ENCODE measurements at regions not wholly inside any gene's neighbourhood (a gene's known extent, or its start where the extent isn't known, plus 50 kb on each side); places are given as distances from the start of the nearest gene placed in this dataset.
A peak's percentile ranks its signal among the peaks of the same experiment; 100 is the strongest.

DNA sequence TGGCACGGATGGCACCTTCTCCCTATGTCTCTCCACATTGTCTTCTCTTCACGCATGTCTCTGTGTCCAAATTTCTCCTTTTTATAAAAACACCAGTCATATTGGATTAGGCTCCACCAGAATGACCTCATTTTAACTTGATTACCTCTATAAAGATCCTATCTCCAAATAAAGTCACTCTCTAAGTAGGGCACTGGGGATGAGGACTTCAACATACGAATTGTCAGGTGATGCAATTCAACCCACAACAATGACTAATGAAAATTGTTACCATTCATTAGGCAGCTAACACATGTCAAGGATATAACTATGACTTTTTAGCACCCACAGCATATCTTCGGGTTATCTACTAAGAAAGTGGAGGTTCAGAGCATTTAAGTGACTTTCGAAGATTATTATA lies 55.5 kb upstream of the USP47 start:
- DNase-seq (no peak), ATAC-seq (ENCODE audit: low FRiP score in 2 of 2) (no peak)
- H3K9me3 ChIP-seq = no peaks in the 10 kb centered on the region
- H3K27me3 ChIP-seq = no peaks in the 10 kb centered on the region
- H3K4me1 ChIP-seq = peaks cover 0 to 7% (median 3%) of the 10 kb centered on the region in 4 donors
- H3K36me3 ChIP-seq = no peaks in the 10 kb centered on the region
- H3K27ac ChIP-seq = no peak overlapping the region
- H3K4me3 ChIP-seq = no peak overlapping the region
- no peak for TF ChIP-seq POLR2A (IDR thresholded peaks at IDR 0.05)
- TF ChIP-seq EP300 (IDR thresholded peaks at IDR 0.05) = no peak
- no peak for TF ChIP-seq POLR2AphosphoS5 (IDR thresholded peaks at IDR 0.05)
- TF ChIP-seq, protein P1, sequence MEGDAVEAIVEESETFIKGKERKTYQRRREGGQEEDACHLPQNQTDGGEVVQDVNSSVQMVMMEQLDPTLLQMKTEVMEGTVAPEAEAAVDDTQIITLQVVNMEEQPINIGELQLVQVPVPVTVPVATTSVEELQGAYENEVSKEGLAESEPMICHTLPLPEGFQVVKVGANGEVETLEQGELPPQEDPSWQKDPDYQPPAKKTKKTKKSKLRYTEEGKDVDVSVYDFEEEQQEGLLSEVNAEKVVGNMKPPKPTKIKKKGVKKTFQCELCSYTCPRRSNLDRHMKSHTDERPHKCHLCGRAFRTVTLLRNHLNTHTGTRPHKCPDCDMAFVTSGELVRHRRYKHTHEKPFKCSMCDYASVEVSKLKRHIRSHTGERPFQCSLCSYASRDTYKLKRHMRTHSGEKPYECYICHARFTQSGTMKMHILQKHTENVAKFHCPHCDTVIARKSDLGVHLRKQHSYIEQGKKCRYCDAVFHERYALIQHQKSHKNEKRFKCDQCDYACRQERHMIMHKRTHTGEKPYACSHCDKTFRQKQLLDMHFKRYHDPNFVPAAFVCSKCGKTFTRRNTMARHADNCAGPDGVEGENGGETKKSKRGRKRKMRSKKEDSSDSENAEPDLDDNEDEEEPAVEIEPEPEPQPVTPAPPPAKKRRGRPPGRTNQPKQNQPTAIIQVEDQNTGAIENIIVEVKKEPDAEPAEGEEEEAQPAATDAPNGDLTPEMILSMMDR (IDR thresholded peaks at IDR 0.05) = no peak
- 83 to 87% methylated on average over 5 of the region's 5 CpGs for WGBS, 2 donors

DNA sequence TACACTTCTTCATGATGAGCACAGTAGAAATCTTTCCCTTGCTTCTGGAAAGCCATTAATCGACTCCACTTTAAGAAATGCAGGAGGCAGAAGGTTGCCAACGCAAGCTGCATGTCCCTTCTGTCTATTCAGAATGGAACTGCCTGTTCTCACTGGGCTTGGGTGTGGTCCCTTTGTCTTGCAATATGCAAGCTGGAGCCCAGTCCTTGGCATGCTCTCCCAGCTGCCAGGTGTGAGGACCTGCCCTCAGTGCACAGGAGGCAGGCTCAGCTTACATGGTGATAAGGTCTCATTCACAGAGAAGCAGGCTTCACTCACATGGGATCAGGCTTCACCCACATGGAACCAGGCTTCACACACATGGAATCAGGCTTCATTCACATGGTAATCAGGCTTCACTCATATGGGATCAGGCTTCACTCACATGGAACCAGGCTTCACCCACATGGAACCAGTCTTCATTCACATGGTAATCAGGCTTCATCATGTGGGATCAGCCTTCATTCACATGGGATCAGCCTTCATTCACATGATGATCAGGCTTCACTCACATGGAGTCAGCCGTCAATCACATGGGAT lies 59.2 kb upstream of the USP47 start:
- no peak overlapping the region for H3K4me3 ChIP-seq
- 77 to 82% methylated on average over 3 of the region's 3 CpGs for WGBS, 2 donors
- no peaks in the 10 kb centered on the region for H3K9me3 ChIP-seq

DNA sequence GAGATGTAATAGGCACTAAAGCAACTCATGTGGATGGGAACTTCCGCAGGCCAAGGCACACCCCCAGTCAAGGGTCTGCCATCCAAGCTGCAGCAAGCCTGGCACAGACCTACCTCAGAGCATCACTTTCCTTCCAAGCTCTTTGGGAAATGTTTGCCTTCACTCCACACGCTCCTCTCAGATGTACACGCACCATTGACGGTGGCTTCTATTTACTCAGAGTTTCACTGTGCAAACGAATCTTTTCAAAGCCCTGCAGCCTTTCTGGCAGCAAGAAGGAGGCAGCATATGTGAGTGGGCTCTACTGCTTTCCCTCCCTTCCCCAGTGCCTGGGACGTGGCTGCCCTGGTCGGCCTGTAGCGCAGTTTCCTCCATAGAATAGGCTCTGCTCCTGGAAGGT lies 60.9 kb upstream of the USP47 start:
- ATAC-seq (ENCODE audit: low FRiP score in 2 of 2) (no peak), DNase-seq (no peak)
- H3K9me3 ChIP-seq = no peaks in the 10 kb centered on the region
- H3K27me3 ChIP-seq = no peaks in the 10 kb centered on the region
- WGBS, 2 donors = 65 to 76% methylated on average over 8 of the region's 8 CpGs
- no peaks in the 10 kb centered on the region for H3K4me1 ChIP-seq
- no peak overlapping the region for H3K4me3 ChIP-seq
- TF ChIP-seq POLR2A (IDR thresholded peaks at IDR 0.05) = no peak
- TF ChIP-seq, protein P1 (IDR thresholded peaks at IDR 0.05) = no peak
- no peak overlapping the region for H3K27ac ChIP-seq
- H3K36me3 ChIP-seq = no peaks in the 10 kb centered on the region

More for the DNA sequence above, 59.2 kb upstream of the USP47 start:
- H3K4me1 ChIP-seq = peaks cover 0 to 6% (median 3%) of the 10 kb centered on the region in 4 donors
- no peak for ATAC-seq (ENCODE audit: low FRiP score in 2 of 2)
- TF ChIP-seq POLR2AphosphoS5 (IDR thresholded peaks at IDR 0.05) = peak in 1 of 2 donors; percentile 27
- TF ChIP-seq, protein P1 (IDR thresholded peaks at IDR 0.05) = no peak
- peak in 1 of 2 donors; percentile 33 for DNase-seq
- H3K27ac ChIP-seq = no peak overlapping the region
- H3K27me3 ChIP-seq = no peaks in the 10 kb centered on the region
- no peaks in the 10 kb centered on the region for H3K36me3 ChIP-seq

DNA sequence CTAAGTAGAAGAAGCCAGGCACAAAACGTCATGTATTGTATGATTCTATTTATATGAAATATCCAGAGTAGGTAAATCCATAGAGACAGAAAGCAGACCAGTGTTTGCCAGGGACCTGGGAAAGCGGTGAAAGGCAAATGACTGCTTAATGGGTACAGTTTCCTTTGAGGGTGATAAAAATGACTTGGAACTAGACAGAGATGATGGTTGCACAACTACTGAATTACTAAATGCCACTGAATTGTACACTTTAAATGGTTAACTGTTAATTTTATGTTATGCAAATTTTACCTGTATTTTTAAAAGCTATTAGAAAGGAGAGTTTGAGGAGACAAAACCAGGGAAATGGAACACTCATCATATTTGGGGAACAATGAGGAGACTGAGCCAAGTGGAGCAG lies 61.8 kb upstream of the USP47 start:
- TF ChIP-seq POLR2A (IDR thresholded peaks at IDR 0.05) (no peak), POLR2AphosphoS5 (IDR thresholded peaks at IDR 0.05) (no peak)
- ATAC-seq (ENCODE audit: low FRiP score in 2 of 2) (no peak), DNase-seq (no peak)
- Histone ChIP-seq H3K4me3 (no peak overlapping the region), H3K27ac (no peak overlapping the region), H3K36me3 (no peaks in the 10 kb centered on the region), H3K9me3 (no peaks in the 10 kb centered on the region), H3K27me3 (no peaks in the 10 kb centered on the region), H3K4me1 (no peaks in the 10 kb centered on the region)
- 78 to 84% methylated on average over 2 of the region's 2 CpGs for WGBS, 2 donors

DNA sequence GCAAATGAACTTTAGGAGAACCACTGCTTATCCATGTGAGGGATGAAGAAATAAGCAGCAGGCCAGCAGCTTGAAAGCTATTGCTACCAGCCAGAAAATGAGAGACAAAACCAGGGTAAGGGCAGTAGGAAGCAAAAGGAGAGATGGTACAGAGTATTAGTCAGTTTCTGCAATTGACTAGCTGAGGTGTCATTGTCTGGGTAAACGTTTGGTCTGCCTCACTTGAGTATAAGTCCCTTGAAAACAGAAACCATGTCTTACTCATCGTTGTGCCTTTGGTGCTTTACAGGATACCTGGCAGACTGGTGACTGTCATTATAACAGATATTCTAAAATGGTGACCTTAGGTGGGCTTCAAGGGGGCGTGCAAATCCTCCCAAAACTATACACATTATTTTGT lies 63.9 kb upstream of the USP47 start:
- TF ChIP-seq POLR2AphosphoS5 (IDR thresholded peaks at IDR 0.05) (no peak), EP300 (IDR thresholded peaks at IDR 0.05) (no peak), POLR2A (IDR thresholded peaks at IDR 0.05) (no peak)
- TF ChIP-seq, protein P1 (IDR thresholded peaks at IDR 0.05) = no peak
- no peak for DNase-seq

More for the DNA sequence above, 63.9 kb upstream of the USP47 start:
- no peak for ATAC-seq (ENCODE audit: low FRiP score in 2 of 2)
- H3K4me1 ChIP-seq = no peaks in the 10 kb centered on the region
- H3K9me3 ChIP-seq = no peaks in the 10 kb centered on the region
- WGBS, 2 donors = 75 to 82% methylated on average over 3 of the region's 3 CpGs
- no peaks in the 10 kb centered on the region for H3K27me3 ChIP-seq
- H3K4me3 ChIP-seq = no peak overlapping the region
- no peaks in the 10 kb centered on the region for H3K36me3 ChIP-seq
- H3K27ac ChIP-seq = no peak overlapping the region
